ENCODE measurements at regions not wholly inside any gene's neighbourhood (a gene's known extent, or its start where the extent isn't known, plus 50 kb on each side); places are given as distances from the start of the nearest gene placed in this dataset.

- no peak for TF ChIP-seq CTCF (IDR thresholded peaks at IDR 0.05)
- no peak for TF ChIP-seq POLR2A (IDR thresholded peaks at IDR 0.05)
- TF ChIP-seq POLR2AphosphoS5 (IDR thresholded peaks at IDR 0.05): no peak
Measured at GRCh38 chr5:6315580-6315979, 62.8 kb downstream of the MED10 start.
